H1 (cell line): ENCODE measurements at regions not wholly inside any gene's neighbourhood (a gene's known extent, or its start where the extent isn't known, plus 50 kb on each side); places are given as distances from the start of the nearest gene placed in this dataset.

Source experiments
- CTCF ChIA-PET: fragments of 300-600 bp; sonication (Branson Sonifier 250); formaldehyde crosslinking; loops from one replicate; lab custom pipeline; 2021; ENCODE audit not compliant: partially characterized antibody; lab: Charles Lee
- POLR2A ChIA-PET: fragments of 300-600 bp; sonication (Branson Sonifier 250); formaldehyde crosslinking; loops from one replicate; lab custom pipeline; 2021; ENCODE audit warnings: inconsistent platforms; ENCODE audit not compliant: partially characterized antibody; lab: Charles Lee
- DNase-seq, 2 experiments: peaks; one replicate each; pipeline versions ENCODE4 v3.0.0 to v3.0.0-alpha.2; 2010 to 2022; ENCODE audit warnings: low spot score in 2 of 2, low read depth in 1 of 2, mixed read lengths in 1 of 2
- FAIRE-seq: peaks from 2 replicates; lab custom pipeline; 2011; peaks lifted over from hg19 to GRCh38; lab: Jason Lieb, UNC
- H2AFZ ChIP-seq: 2 replicates; pipeline ENCODE4 v1.8.1; 2012; ENCODE audit warnings: low read length, inconsistent platforms
- H2AK5ac ChIP-seq: 2 replicates; pipeline ENCODE4 v1.6.1; 2013; ENCODE audit warnings: low read depth, low read length
- H2BK120ac ChIP-seq: replicated peaks from 2 replicates; pipeline ENCODE3; 2013; ENCODE audit warnings: low read depth, low read length, inconsistent platforms
- H2BK12ac ChIP-seq: 2 replicates; pipeline ENCODE4 v1.6.1; 2013; ENCODE audit warnings: low read depth, low read length
- H2BK15ac ChIP-seq: 2 replicates; pipeline ENCODE4 v1.6.1; 2013; ENCODE audit warnings: low read length
- H2BK20ac ChIP-seq: 2 replicates; pipeline ENCODE4 v1.6.1; 2013; ENCODE audit warnings: low read length
- H2BK5ac ChIP-seq: 2 replicates; pipeline ENCODE4 v1.6.1; 2013; ENCODE audit warnings: low read depth, low read length
- H3K14ac ChIP-seq: 2 replicates; pipeline ENCODE4 v1.6.1; 2013; ENCODE audit warnings: inconsistent platforms; ENCODE audit not compliant: insufficient read length
- H3K18ac ChIP-seq: 2 replicates; pipeline ENCODE4 v1.6.1; 2013; ENCODE audit warnings: low read length; ENCODE audit errors: extremely low read depth
- H3K23ac ChIP-seq: 2 replicates; pipeline ENCODE4 v1.6.1; 2013; ENCODE audit warnings: inconsistent platforms; ENCODE audit not compliant: insufficient read length
- H3K23me2 ChIP-seq: 2 replicates; pipeline ENCODE4 v1.6.1; 2013; ENCODE audit warnings: low read depth, low read length
- H3K27ac ChIP-seq: 2 replicates; pipeline ENCODE4 v1.6.1; 2011; ENCODE audit warnings: low read depth, low read length, inconsistent platforms
- H3K27me3 ChIP-seq, 4 experiments: replicated peaks in 1 of 4; 1 replicate in 1 of 4; 2 replicates in 3 of 4; pipeline versions ENCODE4 v1.6.1 to v1.8.1; 2011 to 2013; ENCODE audit warnings: low read length in 3 of 4, mild to moderate bottlenecking in 3 of 4, inconsistent platforms in 2 of 4, mixed read lengths in 2 of 4, moderate library complexity in 1 of 4; ENCODE audit not compliant: control insufficient read depth in 3 of 4, insufficient read depth in 3 of 4; ENCODE audit errors: extremely low read depth in 1 of 4
- H3K36me3 ChIP-seq, 4 experiments: 2 replicates each; pipeline versions ENCODE4 v1.6.1 to v1.8.1; 2011 to 2013; ENCODE audit warnings: mild to moderate bottlenecking in 4 of 4, low read length in 3 of 4, moderate library complexity in 2 of 4, control low read depth in 1 of 4, inconsistent platforms in 1 of 4; ENCODE audit not compliant: insufficient read depth in 4 of 4, control insufficient read depth in 2 of 4
- H3K4ac ChIP-seq: replicated peaks from 2 replicates; pipeline ENCODE3; 2013; ENCODE audit warnings: low read length, low read depth, mixed read lengths, inconsistent platforms; ENCODE audit not compliant: insufficient read length
- H3K4me1 ChIP-seq, 4 experiments: replicated peaks in 1 of 4; 1 replicate in 1 of 4; 2 replicates in 3 of 4; pipeline versions ENCODE4 v1.6.1 to v1.8.1; 2011 to 2013; ENCODE audit warnings: low read length in 3 of 4, inconsistent platforms in 2 of 4, mixed read lengths in 1 of 4; ENCODE audit not compliant: insufficient read depth in 4 of 4, control insufficient read depth in 3 of 4
- H3K4me2 ChIP-seq, 2 experiments: 2 replicates each; pipeline versions ENCODE4 v1.6.1 to v1.8.1; 2011 to 2013; ENCODE audit warnings: low read depth in 2 of 2, low read length in 2 of 2, control low read depth in 1 of 2, inconsistent platforms in 1 of 2, mild to moderate bottlenecking in 1 of 2; ENCODE audit not compliant: insufficient read depth in 1 of 2
- H3K4me3 ChIP-seq, 4 experiments: fragments of 200-600, 300-600 bp in 1 of 4; sonication (generic), shearing (Covaris generic), sonication (Bioruptor Twin) in 1 of 4; 2 replicates each; pipeline versions ENCODE4 v1.5.1 to v1.8.1; 2011 to 2016; ENCODE audit warnings: low read length in 4 of 4, low read depth in 3 of 4, control low read depth in 2 of 4, inconsistent platforms in 2 of 4, mild to moderate bottlenecking in 2 of 4, mixed read lengths in 1 of 4, moderate library complexity in 1 of 4; ENCODE audit not compliant: insufficient read depth in 2 of 4; ENCODE audit errors: extremely low read depth in 1 of 4
- H3K56ac ChIP-seq: replicated peaks from 2 replicates; pipeline ENCODE3; 2013; ENCODE audit warnings: low read depth, mild to moderate bottlenecking, mixed read lengths, low read length, inconsistent platforms; ENCODE audit not compliant: insufficient read length
- H3K79me1 ChIP-seq: 2 replicates; pipeline ENCODE4 v1.6.1; 2013; ENCODE audit warnings: low read depth, low read length, control low read depth
- H3K79me2 ChIP-seq, 2 experiments: 2 replicates each; pipeline versions ENCODE4 v1.6.1 to v1.8.1; 2012 to 2013; ENCODE audit warnings: low read length in 2 of 2, mild to moderate bottlenecking in 2 of 2, inconsistent platforms in 1 of 2; ENCODE audit not compliant: insufficient read depth in 2 of 2, control insufficient read depth in 1 of 2
- H3K9ac ChIP-seq, 4 experiments: replicated peaks in 1 of 4; 1 replicate in 1 of 4; 2 replicates in 3 of 4; pipeline versions ENCODE4 v1.6.1 to v1.8.1; 2011 to 2013; ENCODE audit warnings: low read depth in 3 of 4, low read length in 3 of 4, control low read depth in 2 of 4, mild to moderate bottlenecking in 2 of 4, moderate library complexity in 2 of 4, inconsistent platforms in 1 of 4; ENCODE audit errors: extremely low read depth in 1 of 4
- H3K9me3 ChIP-seq, 2 experiments: 2 replicates each; pipeline versions ENCODE4 v1.6.1 to v1.8.1; 2012 to 2013; ENCODE audit warnings: mild to moderate bottlenecking in 2 of 2, moderate library complexity in 2 of 2, control low read depth in 1 of 2, inconsistent platforms in 1 of 2, low read depth in 1 of 2, low read length in 1 of 2, mixed read lengths in 1 of 2; ENCODE audit not compliant: insufficient read depth in 2 of 2
- H4K20me1 ChIP-seq, 2 experiments: replicated peaks in 1 of 2; 2 replicates each; pipeline versions ENCODE3 to v1.8.1; 2011 to 2013; ENCODE audit warnings: inconsistent platforms in 2 of 2, low read length in 2 of 2, mild to moderate bottlenecking in 1 of 2; ENCODE audit not compliant: insufficient read depth in 2 of 2, control insufficient read depth in 1 of 2
- H4K5ac ChIP-seq: 2 replicates; pipeline ENCODE4 v1.6.1; 2013; ENCODE audit warnings: low read length, low read depth, mixed read lengths, inconsistent platforms; ENCODE audit not compliant: insufficient read length
- H4K8ac ChIP-seq: 2 replicates; pipeline ENCODE4 v1.8.0; 2013; ENCODE audit warnings: mild to moderate bottlenecking, moderate library complexity, low read length, inconsistent platforms; ENCODE audit not compliant: insufficient read depth; ENCODE audit errors: extremely low read depth
- H4K91ac ChIP-seq: replicated peaks from 2 replicates; pipeline ENCODE3; 2013; ENCODE audit warnings: low read length, mixed read lengths, inconsistent platforms; ENCODE audit not compliant: insufficient read length
- BRCA1 ChIP-seq: IDR thresholded peaks from 2 replicates; pipeline ENCODE4 v1.6.1; 2012; ENCODE audit warnings: low read depth, low read length, improper control_type of control experiment
- SIN3A ChIP-seq, 2 experiments: IDR thresholded peaks in 1 of 2; conservative IDR thresholded peaks in 1 of 2; 2 replicates each; pipeline ENCODE4 v1.6.1; 2011 to 2012; ENCODE audit warnings: low read length in 2 of 2, improper control_type of control experiment in 1 of 2, low read depth in 1 of 2, mild to moderate bottlenecking in 1 of 2
- SP2 ChIP-seq: IDR thresholded peaks from 2 replicates; pipeline ENCODE4 v1.6.1; 2012; ENCODE audit warnings: mild to moderate bottlenecking, low read length, inconsistent platforms
- WGBS, 2 experiments: shearing (Covaris generic) in 1 of 2; methylation state at CpG; one replicate each; pipeline versions ENCODE4 v1.1.6 to v1.1.7; 2013 to 2015; ENCODE audit warnings: low lambda C conversion rate in 2 of 2, mixed read lengths in 2 of 2, inconsistent platforms in 1 of 2, low coverage in 1 of 2, missing lambda C conversion rate in 1 of 2; ENCODE audit not compliant: insufficient replicate concordance in 2 of 2, insufficient coverage in 1 of 2, insufficient read length in 1 of 2; ENCODE audit errors: extremely low coverage in 1 of 2, missing lambda C conversion rate in 1 of 2; 5-methylcytosine and 5-hydroxymethylcytosine counted together

- Histone ChIP-seq H4K20me1 (no peaks in the 10 kb centered on the region), H3K4ac (no peak overlapping the region), H2BK15ac (no peak overlapping the region), H3K14ac (no peak overlapping the region), H4K8ac (no peak overlapping the region), H3K4me2 (no peak overlapping the region), H3K9me3 (no peaks in the 10 kb centered on the region), H3K79me1 (no peaks in the 10 kb centered on the region), H2BK5ac (no peak overlapping the region), H3K56ac (no peak overlapping the region), H3K27me3 (no peaks in the 10 kb centered on the region), H3K23me2 (peaks cover 1% of the 10 kb centered on the region; the same call in 1 of the 2 replicates), H2AFZ (no peak overlapping the region), H4K5ac (no peak overlapping the region), H2AK5ac (no peak overlapping the region), H2BK120ac (no peak overlapping the region), H4K91ac (no peak overlapping the region), H2BK12ac (no peak overlapping the region), H3K9ac (no peak overlapping the region), H3K18ac (no peak overlapping the region), H3K23ac (no peak overlapping the region), H2BK20ac (no peak overlapping the region), H3K4me3 (no peak overlapping the region), H3K36me3 (no peaks in the 10 kb centered on the region), H3K79me2 (no peaks in the 10 kb centered on the region), H3K4me1 (peaks cover 0 to 4% (median under 1%) of the 10 kb centered on the region in 4 experiments; a peak in 2 of 7 replicates), H3K27ac (no peak overlapping the region)
- whole genome bisulfite sequencing, 2 experiments: 86% methylated on average over 4 of the region's 4 CpGs; no CpG with 5 or more reads in 1 of the 2 experiments
- DNase-seq (no peak), FAIRE-seq (no peak)
- CTCF ChIA-PET: interaction anchor here (1.2 kb wide), 1 partner anchor 226 kb away, joined by 3 read pairs; no protein-coding TSS in a partner anchor
- POLR2A ChIA-PET: no interaction called here
- TF ChIP-seq SIN3A (conservative IDR thresholded peaks at IDR 0.05 in 1 of 2, IDR thresholded peaks at IDR 0.05 in 1 of 2; ENCODE audit: low read depth in 1 of 2, low read length in 2 of 2): no peak
- TF ChIP-seq SP2: no peak
- no peak for TF ChIP-seq BRCA1
These were observed 216.0 kb upstream of the ISX start for GRCh38 chr22:34849965-34850364.
